H1 (cell line): ENCODE measurements at regions not wholly inside any gene's neighbourhood (a gene's known extent, or its start where the extent isn't known, plus 50 kb on each side); places are given as distances from the start of the nearest gene placed in this dataset.

Experiments
- BACH1 ChIP-seq: IDR thresholded peaks from 2 replicates; pipeline ENCODE4 v1.6.1; 2012; ENCODE audit warnings: low read length, improper control_type of control experiment
- CHD1 ChIP-seq: IDR thresholded peaks from 2 replicates; pipeline ENCODE4 v1.6.1; 2012; ENCODE audit warnings: low read depth, low read length, improper control_type of control experiment
- CHD7 ChIP-seq: fragments of 300-600 bp; sonication (generic); IDR thresholded peaks from 2 replicates; pipeline ENCODE4 v1.7.1; 2012; ENCODE audit warnings: low read length, moderate library complexity, mild to moderate bottlenecking, inconsistent platforms; ENCODE audit not compliant: insufficient replicate concordance
- FOSL1 ChIP-seq: IDR thresholded peaks from 2 replicates; pipeline ENCODE4 v1.6.1; 2011; ENCODE audit warnings: mild to moderate bottlenecking, low read depth, low read length, moderate library complexity; ENCODE audit not compliant: insufficient read depth
- NANOG ChIP-seq: IDR thresholded peaks from 2 replicates; pipeline ENCODE4 v1.6.1; 2011; ENCODE audit warnings: low read length, low read depth, mild to moderate bottlenecking, inconsistent platforms; ENCODE audit not compliant: insufficient read depth, poor library complexity, severe bottlenecking
- POLR2A ChIP-seq, 2 experiments: IDR thresholded peaks; 1 replicate in 1 of 2; 2 replicates in 1 of 2; pipeline ENCODE4 v1.6.1; 2011; ENCODE audit warnings: low read depth in 2 of 2, low read length in 2 of 2, mild to moderate bottlenecking in 2 of 2; ENCODE audit errors: control extremely low read depth in 1 of 2
- SIN3A ChIP-seq, 2 experiments: IDR thresholded peaks in 1 of 2; conservative IDR thresholded peaks in 1 of 2; 2 replicates each; pipeline ENCODE4 v1.6.1; 2011 to 2012; ENCODE audit warnings: low read length in 2 of 2, improper control_type of control experiment in 1 of 2, low read depth in 1 of 2, mild to moderate bottlenecking in 1 of 2
- SP2 ChIP-seq: IDR thresholded peaks from 2 replicates; pipeline ENCODE4 v1.6.1; 2012; ENCODE audit warnings: mild to moderate bottlenecking, low read length, inconsistent platforms
- SRF ChIP-seq: IDR thresholded peaks from 2 replicates; pipeline ENCODE4 v1.6.1; 2011; ENCODE audit warnings: mild to moderate bottlenecking, low read depth, low read length, moderate library complexity
- TBP ChIP-seq: IDR thresholded peaks from 2 replicates; pipeline ENCODE4 v1.6.1; 2011; ENCODE audit warnings: low read depth, low read length, improper control_type of control experiment

GRCh38 chr4:153142700-153143438 is 61.4 kb upstream of the TRIM2 start (continued):
- no peak for TF ChIP-seq CHD7
- TF ChIP-seq TBP, result no peak
- TF ChIP-seq FOSL1, result no peak
- TF ChIP-seq BACH1, result no peak
- peak; percentile 75 for TF ChIP-seq SRF
- no peak for TF ChIP-seq CHD1
- no peak for TF ChIP-seq POLR2A (IDR thresholded peaks at IDR 0.05; ENCODE audit: control extremely low read depth in 1 of 2, low read depth in 2 of 2, low read length in 2 of 2)
- no peak for TF ChIP-seq NANOG
- TF ChIP-seq SP2, result no peak
- TF ChIP-seq SIN3A (conservative IDR thresholded peaks at IDR 0.05 in 1 of 2, IDR thresholded peaks at IDR 0.05 in 1 of 2; ENCODE audit: low read depth in 1 of 2, low read length in 2 of 2), result no peak
